K562 (cell line): ENCODE measurements at regions not wholly inside any gene's neighbourhood (a gene's known extent, or its start where the extent isn't known, plus 50 kb on each side); places are given as distances from the start of the nearest gene placed in this dataset.

ENCODE experiments used
- ETV1 ChIP-seq: fragments of 450-650 bp; conservative IDR thresholded peaks from 2 replicates; pipeline ENCODE4 v1.6.1; 2016; ENCODE audit warnings: missing genetic modification characterization, control low read depth, low read depth, missing compliant biosample characterization
- FOXA1 ChIP-seq: fragments of 450-650 bp; IDR thresholded peaks from 2 replicates; pipeline ENCODE4 v1.6.1; 2016; ENCODE audit warnings: mild to moderate bottlenecking, borderline replicate concordance
- IFI16 ChIP-seq: fragments of 250-450 bp; sonication (Bioruptor Pico); IDR thresholded peaks from 2 replicates; pipeline ENCODE4 v2.1.2; 2022; ENCODE audit warnings: mild to moderate bottlenecking, inconsistent platforms
- MBD2 ChIP-seq: sonication (generic); IDR thresholded peaks from 2 replicates; pipeline ENCODE4 v1.6.1; 2016; ENCODE audit warnings: low read depth, borderline replicate concordance
- NCOR1 ChIP-seq: fragments of 450-650 bp; IDR thresholded peaks from 2 replicates; pipeline ENCODE4 v1.6.1; 2016; ENCODE audit warnings: mild to moderate bottlenecking, moderate library complexity
- SMARCE1 ChIP-seq: fragments of 450-650 bp; IDR thresholded peaks from 2 replicates; pipeline ENCODE4 v1.7.1; 2016; ENCODE audit warnings: mild to moderate bottlenecking
- TAL1 ChIP-seq: fragments of 450-650 bp; IDR thresholded peaks from 2 replicates; pipeline ENCODE4 v1.6.1; 2016; ENCODE audit warnings: mild to moderate bottlenecking
- ZKSCAN8 ChIP-seq: fragments of 200-800 bp; sonication (Bioruptor generic); IDR thresholded peaks from 2 replicates; pipeline ENCODE4 v1.6.1; 2016; ENCODE audit warnings: missing genetic modification characterization, missing compliant biosample characterization
- TF ChIP-seq, protein P1 (sequence below), 2 experiments: fragments of 450-650 bp; formaldehyde crosslinking in 1 of 2; IDR thresholded peaks; 2 replicates each; pipeline versions ENCODE4 v1.4.0 to v1.6.1; 2014 to 2020; ENCODE audit warnings: mild to moderate bottlenecking in 2 of 2, borderline replicate concordance in 1 of 2, low read depth in 1 of 2
- TF ChIP-seq, protein P2 (sequence below), 2 experiments: fragments of 450-650 bp; conservative IDR thresholded peaks; 2 replicates each; pipeline ENCODE4 v1.6.1; 2017; ENCODE audit warnings: mild to moderate bottlenecking in 2 of 2, moderate library complexity in 2 of 2
- TF ChIP-seq, protein P3 (sequence below): IDR thresholded peaks from 3 replicates; pipeline ENCODE4 v1.6.1; 2011; ENCODE audit warnings: borderline replicate concordance, mild to moderate bottlenecking, moderate library complexity; ENCODE audit not compliant: insufficient read length; ENCODE audit errors: extremely low read depth

DNA sequence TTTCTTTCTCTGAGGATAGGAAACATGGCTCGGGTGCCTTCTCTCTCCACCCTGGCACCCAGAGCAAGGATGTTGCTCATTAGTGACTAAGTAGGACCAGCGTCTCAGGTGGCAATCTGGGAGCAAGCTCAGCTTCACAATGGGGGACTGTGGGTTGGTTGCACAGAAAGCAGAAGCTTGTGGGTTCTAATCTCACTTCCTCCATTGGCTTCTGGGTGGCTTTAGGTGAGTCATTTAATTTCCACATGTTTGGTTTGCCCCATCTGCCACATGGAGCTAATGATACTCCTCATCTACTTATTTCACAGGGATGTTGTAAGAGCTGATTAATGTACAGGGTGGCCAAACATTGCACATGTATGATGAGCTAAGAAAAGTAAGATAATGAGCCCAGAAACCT lies 54.8 kb upstream of the AKIRIN2 start (continued):
- TF ChIP-seq, protein P1, sequence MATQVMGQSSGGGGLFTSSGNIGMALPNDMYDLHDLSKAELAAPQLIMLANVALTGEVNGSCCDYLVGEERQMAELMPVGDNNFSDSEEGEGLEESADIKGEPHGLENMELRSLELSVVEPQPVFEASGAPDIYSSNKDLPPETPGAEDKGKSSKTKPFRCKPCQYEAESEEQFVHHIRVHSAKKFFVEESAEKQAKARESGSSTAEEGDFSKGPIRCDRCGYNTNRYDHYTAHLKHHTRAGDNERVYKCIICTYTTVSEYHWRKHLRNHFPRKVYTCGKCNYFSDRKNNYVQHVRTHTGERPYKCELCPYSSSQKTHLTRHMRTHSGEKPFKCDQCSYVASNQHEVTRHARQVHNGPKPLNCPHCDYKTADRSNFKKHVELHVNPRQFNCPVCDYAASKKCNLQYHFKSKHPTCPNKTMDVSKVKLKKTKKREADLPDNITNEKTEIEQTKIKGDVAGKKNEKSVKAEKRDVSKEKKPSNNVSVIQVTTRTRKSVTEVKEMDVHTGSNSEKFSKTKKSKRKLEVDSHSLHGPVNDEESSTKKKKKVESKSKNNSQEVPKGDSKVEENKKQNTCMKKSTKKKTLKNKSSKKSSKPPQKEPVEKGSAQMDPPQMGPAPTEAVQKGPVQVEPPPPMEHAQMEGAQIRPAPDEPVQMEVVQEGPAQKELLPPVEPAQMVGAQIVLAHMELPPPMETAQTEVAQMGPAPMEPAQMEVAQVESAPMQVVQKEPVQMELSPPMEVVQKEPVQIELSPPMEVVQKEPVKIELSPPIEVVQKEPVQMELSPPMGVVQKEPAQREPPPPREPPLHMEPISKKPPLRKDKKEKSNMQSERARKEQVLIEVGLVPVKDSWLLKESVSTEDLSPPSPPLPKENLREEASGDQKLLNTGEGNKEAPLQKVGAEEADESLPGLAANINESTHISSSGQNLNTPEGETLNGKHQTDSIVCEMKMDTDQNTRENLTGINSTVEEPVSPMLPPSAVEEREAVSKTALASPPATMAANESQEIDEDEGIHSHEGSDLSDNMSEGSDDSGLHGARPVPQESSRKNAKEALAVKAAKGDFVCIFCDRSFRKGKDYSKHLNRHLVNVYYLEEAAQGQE (IDR thresholded peaks at IDR 0.05; ENCODE audit: borderline replicate concordance) = peak; percentile 15; the same call in 1 of the 2 replicates
- TF ChIP-seq, protein P1 (CRISPR knock-in tag; IDR thresholded peaks at IDR 0.05; ENCODE audit: low read depth) = no peak
- TF ChIP-seq FOXA1 = no peak
- no peak for TF ChIP-seq IFI16
- peak; percentile 85; the same call in 1 of the 2 replicates for TF ChIP-seq ZKSCAN8 (CRISPR knock-in tag)
- TF ChIP-seq ETV1 (tag) = 0 out of 2 replicates have a peak, but pooled peaks have one; percentile 21
- peak; percentile 73 for TF ChIP-seq NCOR1
- TF ChIP-seq, protein P2, sequence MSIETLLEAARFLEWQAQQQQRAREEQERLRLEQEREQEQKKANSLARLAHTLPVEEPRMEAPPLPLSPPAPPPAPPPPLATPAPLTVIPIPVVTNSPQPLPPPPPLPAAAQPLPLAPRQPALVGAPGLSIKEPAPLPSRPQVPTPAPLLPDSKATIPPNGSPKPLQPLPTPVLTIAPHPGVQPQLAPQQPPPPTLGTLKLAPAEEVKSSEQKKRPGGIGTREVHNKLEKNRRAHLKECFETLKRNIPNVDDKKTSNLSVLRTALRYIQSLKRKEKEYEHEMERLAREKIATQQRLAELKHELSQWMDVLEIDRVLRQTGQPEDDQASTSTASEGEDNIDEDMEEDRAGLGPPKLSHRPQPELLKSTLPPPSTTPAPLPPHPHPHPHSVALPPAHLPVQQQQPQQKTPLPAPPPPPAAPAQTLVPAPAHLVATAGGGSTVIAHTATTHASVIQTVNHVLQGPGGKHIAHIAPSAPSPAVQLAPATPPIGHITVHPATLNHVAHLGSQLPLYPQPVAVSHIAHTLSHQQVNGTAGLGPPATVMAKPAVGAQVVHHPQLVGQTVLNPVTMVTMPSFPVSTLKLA (conservative IDR thresholded peaks at IDR 0.05) = peak; percentile 46 to 68; a peak in 3 of 4 replicates
- peak; percentile 93 for TF ChIP-seq SMARCE1
- TF ChIP-seq MBD2 = peak; percentile 30; the same call in 1 of the 2 replicates
- TF ChIP-seq TAL1 = peak; percentile 77
- TF ChIP-seq, protein P3, sequence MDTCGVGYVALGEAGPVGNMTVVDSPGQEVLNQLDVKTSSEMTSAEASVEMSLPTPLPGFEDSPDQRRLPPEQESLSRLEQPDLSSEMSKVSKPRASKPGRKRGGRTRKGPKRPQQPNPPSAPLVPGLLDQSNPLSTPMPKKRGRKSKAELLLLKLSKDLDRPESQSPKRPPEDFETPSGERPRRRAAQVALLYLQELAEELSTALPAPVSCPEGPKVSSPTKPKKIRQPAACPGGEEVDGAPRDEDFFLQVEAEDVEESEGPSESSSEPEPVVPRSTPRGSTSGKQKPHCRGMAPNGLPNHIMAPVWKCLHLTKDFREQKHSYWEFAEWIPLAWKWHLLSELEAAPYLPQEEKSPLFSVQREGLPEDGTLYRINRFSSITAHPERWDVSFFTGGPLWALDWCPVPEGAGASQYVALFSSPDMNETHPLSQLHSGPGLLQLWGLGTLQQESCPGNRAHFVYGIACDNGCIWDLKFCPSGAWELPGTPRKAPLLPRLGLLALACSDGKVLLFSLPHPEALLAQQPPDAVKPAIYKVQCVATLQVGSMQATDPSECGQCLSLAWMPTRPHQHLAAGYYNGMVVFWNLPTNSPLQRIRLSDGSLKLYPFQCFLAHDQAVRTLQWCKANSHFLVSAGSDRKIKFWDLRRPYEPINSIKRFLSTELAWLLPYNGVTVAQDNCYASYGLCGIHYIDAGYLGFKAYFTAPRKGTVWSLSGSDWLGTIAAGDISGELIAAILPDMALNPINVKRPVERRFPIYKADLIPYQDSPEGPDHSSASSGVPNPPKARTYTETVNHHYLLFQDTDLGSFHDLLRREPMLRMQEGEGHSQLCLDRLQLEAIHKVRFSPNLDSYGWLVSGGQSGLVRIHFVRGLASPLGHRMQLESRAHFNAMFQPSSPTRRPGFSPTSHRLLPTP = no peak
